ENCODE measurements at regions not wholly inside any gene's neighbourhood (a gene's known extent, or its start where the extent isn't known, plus 50 kb on each side); places are given as distances from the start of the nearest gene placed in this dataset.
"Not testable (repeated sequence)": the region's sequence is repeated elsewhere in the genome, so short reads cannot be mapped to it uniquely, and the experiment has no call there.

- DNase-seq, result no peak
Observed at GRCh38 chr7:49618028-49618427, 155.4 kb upstream of the VWC2 start.

- no peak for DNase-seq
Observed at GRCh38 chr7:49623943-49624342, 149.5 kb upstream of the VWC2 start.

GRCh38 chr7:49624611-49625010, 148.8 kb upstream of the VWC2 start:
- no peak for DNase-seq

- DNase-seq, result no peak
Observed at GRCh38 chr7:49630513-49630912, 142.9 kb upstream of the VWC2 start.

- DNase-seq, result no peak
Observed at GRCh38 chr7:49631071-49631815, 142.2 kb upstream of the VWC2 start.

GRCh38 chr7:49631960-49632359, 141.5 kb upstream of the VWC2 start:
- no peak for DNase-seq

GRCh38 chr7:49635800-49636199, 137.6 kb upstream of the VWC2 start:
- DNase-seq, result no peak

- no peak for DNase-seq
Observed at GRCh38 chr7:49636400-49636799, 137.0 kb upstream of the VWC2 start.

- DNase-seq, result no peak
Observed at GRCh38 chr7:49638166-49638565, 135.3 kb upstream of the VWC2 start.

GRCh38 chr7:49639068-49639593, 134.3 kb upstream of the VWC2 start:
- no peak for DNase-seq

- no peak for DNase-seq
Observed at GRCh38 chr7:49639808-49640207, 133.6 kb upstream of the VWC2 start.

GRCh38 chr7:49643321-49643720, 130.1 kb upstream of the VWC2 start:
- no peak for DNase-seq

GRCh38 chr7:49643736-49644135, 129.7 kb upstream of the VWC2 start:
- no peak for DNase-seq

- no peak for DNase-seq
Observed at GRCh38 chr7:49644396-49645166, 128.9 kb upstream of the VWC2 start.

- no peak for DNase-seq
Observed at GRCh38 chr7:49645296-49645695, 128.1 kb upstream of the VWC2 start.

GRCh38 chr7:49660170-49660783, 113.2 kb upstream of the VWC2 start:
- no peak for DNase-seq

GRCh38 chr7:49660976-49661375, 112.5 kb upstream of the VWC2 start:
- DNase-seq, result no peak

- not testable (repeated sequence) for DNase-seq
Observed at GRCh38 chr7:49665963-49666362, 107.5 kb upstream of the VWC2 start.

- DNase-seq, result no peak
Observed at GRCh38 chr7:49666764-49667163, 106.7 kb upstream of the VWC2 start.

GRCh38 chr7:49669285-49669684, 104.2 kb upstream of the VWC2 start:
- DNase-seq, result no peak

GRCh38 chr7:49669692-49670260, 103.7 kb upstream of the VWC2 start:
- no peak for DNase-seq

- DNase-seq, result no peak
Observed at GRCh38 chr7:49670991-49671390, 102.4 kb upstream of the VWC2 start.

GRCh38 chr7:49692516-49692915, 80.9 kb upstream of the VWC2 start:
- DNase-seq, result no peak

All from NCI-H526 (cell line).